ENCODE measurements at regions not wholly inside any gene's neighbourhood (a gene's known extent, or its start where the extent isn't known, plus 50 kb on each side); places are given as distances from the start of the nearest gene placed in this dataset.

DNA sequence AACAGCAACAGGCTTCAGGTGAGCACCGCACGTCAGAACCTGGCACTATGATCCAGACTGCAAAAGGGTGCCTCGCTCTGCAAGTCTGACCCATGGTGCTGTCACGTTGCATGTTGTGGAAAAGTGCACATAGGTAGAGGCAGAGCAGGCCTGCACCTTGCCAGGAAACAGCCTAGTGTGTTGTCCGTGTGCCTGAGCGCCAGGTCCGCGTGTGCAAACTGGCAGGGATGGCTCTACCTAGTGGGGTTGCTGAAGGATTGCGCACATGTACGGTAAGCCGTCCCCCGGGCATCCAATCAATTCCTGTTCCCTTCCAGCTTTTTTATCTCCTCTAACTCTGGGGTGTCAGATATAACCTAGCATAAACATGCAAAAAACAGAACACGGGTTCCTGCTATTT lies 219.5 kb downstream of the NXNL2 start:
- TF ChIP-seq EP300 (IDR thresholded peaks at IDR 0.05) = no peak
- TF ChIP-seq, protein P1, sequence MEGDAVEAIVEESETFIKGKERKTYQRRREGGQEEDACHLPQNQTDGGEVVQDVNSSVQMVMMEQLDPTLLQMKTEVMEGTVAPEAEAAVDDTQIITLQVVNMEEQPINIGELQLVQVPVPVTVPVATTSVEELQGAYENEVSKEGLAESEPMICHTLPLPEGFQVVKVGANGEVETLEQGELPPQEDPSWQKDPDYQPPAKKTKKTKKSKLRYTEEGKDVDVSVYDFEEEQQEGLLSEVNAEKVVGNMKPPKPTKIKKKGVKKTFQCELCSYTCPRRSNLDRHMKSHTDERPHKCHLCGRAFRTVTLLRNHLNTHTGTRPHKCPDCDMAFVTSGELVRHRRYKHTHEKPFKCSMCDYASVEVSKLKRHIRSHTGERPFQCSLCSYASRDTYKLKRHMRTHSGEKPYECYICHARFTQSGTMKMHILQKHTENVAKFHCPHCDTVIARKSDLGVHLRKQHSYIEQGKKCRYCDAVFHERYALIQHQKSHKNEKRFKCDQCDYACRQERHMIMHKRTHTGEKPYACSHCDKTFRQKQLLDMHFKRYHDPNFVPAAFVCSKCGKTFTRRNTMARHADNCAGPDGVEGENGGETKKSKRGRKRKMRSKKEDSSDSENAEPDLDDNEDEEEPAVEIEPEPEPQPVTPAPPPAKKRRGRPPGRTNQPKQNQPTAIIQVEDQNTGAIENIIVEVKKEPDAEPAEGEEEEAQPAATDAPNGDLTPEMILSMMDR (IDR thresholded peaks at IDR 0.05) = no peak

Data from ovary (tissue), 3 donors.